GM21576 (cell line): ENCODE measurements at regions not wholly inside any gene's neighbourhood (a gene's known extent, or its start where the extent isn't known, plus 50 kb on each side); places are given as distances from the start of the nearest gene placed in this dataset.
"Not testable (repeated sequence)": the region's sequence is repeated elsewhere in the genome, so short reads cannot be mapped to it uniquely, and the experiment has no call there.

ENCODE experiments used
- ATAC-seq: cut with Tn5 transposase; IDR thresholded peaks from one replicate; pipeline ENCODE4 v1.9.1; 2021; ENCODE audit warnings: mild to moderate bottlenecking, moderate library complexity; ENCODE audit not compliant: unreplicated experiment

DNA sequence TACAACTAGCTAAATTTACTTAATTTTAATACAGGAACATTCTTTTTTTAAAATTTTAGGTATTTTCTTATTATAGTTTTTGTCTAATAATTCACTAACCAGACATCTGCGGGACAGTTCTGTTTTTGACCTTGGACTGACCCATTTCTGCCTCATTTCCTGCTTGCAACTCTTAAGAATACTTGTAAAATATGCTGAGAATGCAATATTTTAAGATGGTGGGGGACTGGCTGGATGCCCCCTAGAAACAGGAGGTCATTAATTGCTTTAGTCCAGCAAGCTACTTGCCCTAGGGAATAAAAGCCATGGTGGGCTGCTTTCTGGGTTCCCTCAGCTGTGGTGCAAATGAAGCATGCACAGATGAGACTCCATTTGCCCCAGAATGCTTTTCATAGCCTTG, 2348.4 kb downstream of the PCDH7 start:
- no peak for ATAC-seq

DNA sequence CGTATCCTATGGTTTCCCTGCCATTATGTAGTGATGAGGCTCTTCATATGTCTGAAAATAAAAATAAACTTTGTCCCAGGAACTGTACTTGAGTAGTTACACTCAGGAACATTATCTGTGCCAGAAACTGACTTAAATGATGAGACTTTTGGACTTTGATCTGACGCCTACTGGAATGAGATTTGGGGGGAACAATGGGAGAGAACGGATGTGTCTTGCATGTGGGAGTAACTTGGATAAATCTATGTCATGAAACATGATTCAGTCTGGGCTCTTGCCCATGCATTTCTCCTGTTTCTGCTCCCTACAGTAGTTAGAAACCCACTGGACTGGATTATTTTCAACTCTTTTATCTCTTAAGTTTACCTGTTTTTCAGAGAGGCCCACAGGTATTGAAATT, 2351.4 kb downstream of the PCDH7 start:
- no peak for ATAC-seq

DNA sequence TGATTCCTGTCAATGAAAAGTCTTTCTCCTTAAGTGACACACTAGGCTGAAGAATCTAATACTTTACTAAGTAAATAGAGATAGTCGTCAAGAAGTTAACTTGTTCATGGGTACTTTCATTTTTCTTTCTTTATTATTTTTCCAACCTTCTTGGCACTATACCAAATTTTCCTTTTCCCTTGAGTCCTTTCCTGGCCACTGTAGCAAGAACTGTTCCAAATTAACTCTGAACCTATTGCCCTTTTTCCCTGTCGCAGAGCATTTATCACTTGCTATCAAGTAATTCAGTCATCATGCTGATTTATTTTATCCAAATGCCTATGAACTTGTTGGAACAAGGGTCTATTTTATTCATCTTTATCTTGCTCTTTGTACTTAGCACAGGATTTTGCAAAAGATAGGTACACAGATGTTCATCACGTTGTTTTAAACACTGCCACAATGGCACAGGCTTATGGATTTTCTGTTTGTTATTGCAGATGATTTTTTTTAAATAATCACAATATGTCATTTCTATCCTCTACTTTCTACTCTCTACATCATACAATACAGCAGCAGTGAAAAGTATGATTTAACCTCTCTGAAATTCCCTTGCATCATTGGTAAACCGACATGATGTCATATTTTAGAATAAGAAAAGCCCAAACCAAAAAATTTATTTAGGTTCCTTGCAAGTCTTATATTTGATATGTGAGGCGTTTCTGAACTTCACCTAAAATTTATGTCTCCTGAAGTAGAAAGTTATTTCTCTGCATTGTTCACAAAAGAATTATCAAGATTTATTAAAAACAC, 2352.3 kb downstream of the PCDH7 start:
- ATAC-seq: no peak

DNA sequence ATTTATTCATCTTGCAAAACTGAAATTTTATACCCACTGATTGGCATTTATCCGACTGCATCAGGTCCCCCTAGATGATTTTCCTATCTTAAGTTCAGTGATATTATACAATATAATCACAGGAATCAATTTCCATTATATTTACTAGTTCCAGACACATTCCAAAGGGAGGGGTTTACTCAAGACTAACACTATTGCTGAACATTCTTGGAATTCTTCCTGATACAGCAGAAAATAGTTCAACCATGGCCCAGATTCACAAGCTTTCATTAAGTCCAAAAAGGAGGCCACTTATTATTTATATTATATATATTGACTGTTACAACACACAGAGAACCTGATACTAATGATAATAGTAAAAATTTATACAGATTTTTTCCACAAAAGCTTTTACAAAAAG, 2353.6 kb downstream of the PCDH7 start:
- no peak for ATAC-seq

DNA sequence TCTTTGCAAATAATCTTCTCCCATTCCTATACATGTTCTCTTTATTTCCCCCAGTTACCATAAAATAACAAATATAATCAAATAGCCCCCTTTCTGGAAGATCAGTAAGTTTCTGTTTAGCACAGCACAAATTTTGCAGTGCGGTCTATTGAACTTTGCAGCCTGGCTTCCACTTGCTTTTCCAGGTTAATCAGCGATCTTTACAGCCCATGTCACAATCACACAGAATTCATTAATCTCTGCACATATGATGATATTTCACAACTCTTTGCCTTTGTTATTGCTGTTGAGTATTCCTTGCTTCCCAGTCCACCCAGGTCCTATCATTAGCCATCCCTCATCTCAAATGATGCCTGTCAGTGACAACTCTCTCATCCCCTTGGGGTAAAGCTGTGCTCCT, 2358.0 kb downstream of the PCDH7 start:
- no peak for ATAC-seq

DNA sequence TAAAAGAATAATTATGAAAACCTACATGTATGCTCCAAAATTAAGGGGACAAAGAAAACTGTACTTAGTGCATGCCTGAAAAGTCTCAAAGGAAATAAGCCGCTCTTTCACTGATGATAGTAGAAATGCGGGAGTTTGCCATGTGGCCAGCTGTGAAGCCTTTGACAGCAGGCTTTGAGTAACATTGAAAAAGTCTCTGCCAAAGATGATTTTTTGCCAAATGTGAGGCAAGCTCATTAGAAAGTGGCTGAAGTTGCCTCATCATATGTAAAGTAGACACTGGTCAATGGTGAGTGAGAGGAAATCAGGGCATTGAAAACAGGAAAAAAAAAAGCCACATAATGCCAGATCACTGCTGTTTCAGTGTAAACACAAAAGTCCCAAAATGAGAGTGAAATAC, 2360.1 kb downstream of the PCDH7 start:
- no peak for ATAC-seq

DNA sequence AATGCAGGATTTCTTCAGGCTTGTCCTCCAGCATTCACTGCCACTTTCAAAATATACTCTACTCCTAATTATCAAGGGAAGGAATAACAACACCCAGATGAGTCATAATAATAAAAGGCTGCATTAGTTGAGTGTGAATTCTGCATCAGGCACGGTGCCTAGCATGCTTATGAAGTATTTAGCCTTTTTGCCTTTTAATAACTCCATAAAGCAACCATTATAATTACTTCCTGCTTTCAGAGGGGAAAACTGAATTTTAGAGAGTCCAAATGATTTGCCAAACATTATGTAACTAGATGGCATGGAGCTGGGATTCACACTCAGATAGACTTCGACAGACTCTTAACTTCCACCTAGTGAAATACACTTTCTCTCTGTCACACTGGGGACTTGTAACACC, 2365.5 kb downstream of the PCDH7 start:
- ATAC-seq: no peak

DNA sequence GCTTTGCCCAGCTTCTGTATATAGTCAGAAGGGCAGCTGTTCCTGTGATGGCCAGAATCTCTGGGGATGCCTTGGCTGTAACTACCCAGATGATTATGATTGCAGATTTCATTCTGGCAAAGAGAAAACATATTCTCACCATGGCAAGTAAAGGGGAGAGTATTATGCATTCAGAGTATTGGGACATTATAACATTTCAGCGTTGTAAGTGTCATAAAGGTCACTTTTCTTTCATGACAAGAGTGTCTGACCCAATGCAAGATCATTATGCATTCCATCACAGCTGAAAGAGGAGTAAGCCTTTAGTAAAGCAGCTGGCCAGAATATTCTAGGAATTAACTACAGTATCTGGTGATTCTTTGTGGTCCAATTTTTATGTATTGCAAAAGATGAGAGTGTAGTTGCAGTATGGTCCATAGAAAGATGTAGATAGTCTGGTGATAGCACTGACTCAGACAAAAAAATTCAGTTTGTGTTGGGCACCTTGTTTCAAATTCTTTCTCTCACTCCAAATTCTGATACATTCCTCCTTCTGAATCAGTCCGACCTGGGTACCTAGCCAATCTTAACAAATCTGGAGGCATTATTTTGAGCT, 2366.3 kb downstream of the PCDH7 start:
- ATAC-seq: no peak

DNA sequence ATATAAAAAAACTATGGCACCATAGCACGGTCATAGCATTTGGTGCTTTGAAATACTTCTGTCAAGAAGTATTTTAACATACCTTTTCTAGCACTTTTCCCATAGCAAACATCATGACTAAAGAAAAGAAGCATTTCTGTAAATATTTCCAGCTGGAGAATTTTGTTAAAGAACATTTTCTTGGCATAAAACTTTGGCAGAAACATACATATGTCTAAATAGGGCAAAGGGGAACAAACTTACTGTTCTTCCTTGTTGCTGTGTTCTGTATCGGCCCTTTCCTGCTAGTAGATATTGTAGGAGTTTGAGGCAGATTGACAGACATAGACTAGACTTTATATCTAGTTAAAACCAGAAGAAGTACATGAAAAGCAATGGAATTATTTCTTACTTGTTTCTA, 2368.5 kb downstream of the PCDH7 start:
- ATAC-seq: no peak

DNA sequence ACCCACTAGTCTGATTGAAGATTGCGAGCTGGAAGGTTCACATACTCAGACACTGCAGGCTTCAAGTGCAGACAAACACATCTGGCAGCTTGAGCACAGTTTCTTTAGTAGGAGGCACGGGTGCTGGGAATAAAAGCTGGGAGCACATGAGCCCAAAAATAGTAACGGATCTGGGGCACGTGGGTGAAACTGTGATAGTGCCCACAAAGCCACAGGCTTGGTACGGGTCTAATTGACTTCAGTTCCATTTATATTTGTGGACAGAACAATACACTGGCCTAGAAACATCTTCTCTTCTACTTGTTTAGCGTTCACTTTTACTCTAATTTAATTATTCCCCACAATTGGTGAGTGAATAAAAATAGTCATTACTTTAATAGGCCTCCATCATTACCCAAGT, 2370.7 kb downstream of the PCDH7 start:
- no peak for ATAC-seq

DNA sequence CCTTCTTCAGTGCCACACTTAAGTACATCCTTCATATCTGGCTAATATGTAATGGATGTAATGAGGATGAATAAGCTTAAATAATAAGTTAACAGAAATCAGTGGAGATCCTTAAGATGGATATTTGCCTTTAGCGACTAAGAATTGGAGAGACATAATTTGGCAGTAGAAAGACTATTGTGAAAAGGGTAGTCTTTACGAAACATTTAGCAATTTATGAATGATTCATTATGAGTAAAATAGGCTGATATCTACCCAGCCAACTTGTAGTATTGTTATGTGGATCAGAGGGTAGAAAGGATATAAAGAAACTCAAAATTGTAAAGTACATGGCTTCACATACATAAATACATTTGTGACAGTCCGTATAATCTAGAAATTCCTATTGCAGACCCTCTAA, 2371.8 kb downstream of the PCDH7 start:
- no peak for ATAC-seq

DNA sequence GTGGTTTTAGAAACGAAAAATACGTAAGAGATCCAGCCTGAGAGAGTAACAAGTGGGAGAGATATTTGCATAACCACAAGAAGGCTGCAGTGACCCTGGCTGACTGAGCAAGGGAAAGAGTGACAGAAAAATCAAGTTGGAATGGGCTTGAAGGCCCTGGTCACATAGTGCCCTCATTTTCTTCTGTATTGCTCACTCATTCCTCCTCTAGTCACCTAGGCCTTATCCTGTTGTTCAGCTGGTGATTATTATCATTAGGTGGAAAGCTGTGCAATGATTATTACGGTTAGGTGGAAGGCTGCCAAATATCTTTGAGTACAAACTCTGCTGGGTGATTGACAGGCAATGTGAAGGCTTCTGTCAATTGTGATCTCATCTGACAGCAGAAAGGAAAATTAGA, 2384.1 kb downstream of the PCDH7 start:
- ATAC-seq: no peak

DNA sequence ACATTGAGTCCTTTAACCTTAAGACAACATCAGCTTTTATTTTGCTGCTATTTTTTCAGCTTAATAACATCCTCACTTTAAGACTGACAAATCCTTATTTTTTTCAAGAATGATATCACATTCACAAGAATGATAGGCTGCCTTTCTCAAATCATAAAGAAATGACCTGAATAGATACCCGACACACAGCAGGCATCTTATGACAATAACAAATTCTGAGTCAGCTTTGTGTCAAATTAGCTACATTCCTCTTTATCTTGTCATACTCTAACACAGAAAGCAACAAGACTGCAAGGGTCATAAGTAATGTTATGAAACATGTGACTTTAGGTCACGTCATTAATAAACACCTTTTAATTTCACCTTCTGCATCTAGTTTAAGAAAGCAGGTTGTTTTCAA, 2387.6 kb downstream of the PCDH7 start:
- ATAC-seq: no peak

DNA sequence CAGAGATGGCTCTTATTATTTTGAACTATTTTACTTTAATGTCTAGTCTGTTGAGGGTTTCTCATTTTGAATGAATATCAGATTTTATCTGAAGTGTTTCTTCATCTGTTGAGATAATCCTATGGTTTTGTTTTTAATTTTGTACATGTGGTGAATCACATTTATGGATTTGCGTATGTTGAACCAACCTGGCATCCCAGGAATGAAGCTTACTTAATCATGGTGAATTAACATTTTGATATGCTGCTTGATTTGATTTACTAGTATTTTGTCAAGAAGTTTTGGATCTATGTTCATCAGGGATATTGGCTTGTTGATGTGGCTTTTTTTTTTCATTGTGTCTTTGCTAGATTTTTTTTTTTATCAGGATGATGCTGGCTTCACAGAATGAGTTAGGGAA, 2390.9 kb downstream of the PCDH7 start:
- ATAC-seq: no peak

DNA sequence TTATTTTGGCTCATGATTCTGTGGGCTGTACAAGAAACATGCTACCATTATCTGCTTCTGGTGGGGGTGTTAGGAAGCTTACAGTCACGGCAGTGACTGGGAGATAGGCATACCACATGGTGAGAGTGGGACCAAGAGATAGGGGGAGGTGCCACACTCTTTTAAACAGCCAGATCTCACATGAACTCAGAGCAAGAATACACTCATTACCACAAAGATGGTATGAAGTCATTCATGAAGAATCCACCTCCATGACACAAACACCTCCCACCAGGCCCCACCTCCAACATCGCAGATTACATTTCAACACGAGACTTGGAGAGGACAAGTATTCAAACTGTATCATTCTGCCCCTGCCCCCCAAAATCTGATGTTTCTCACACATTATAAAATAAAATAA, 2396.7 kb downstream of the PCDH7 start:
- no peak for ATAC-seq

DNA sequence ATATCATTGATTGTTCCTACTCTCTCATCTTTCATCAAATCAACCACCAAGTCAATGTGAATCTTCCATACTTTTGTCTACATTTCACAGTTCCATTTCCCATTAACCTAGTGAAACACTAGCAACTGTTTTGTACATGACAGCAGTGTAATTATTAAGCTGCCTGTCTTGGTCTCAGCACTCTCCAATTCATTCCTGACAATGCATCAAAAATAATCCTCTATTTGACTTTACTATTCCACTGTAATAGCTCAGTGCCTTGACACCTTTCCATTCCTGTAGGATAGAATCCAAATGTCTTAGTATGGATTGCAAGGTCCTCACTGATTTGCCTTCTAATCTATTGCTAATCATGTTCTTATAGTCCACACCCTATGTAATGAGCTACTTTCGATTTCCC, 2405.8 kb downstream of the PCDH7 start:
- no peak for ATAC-seq

DNA sequence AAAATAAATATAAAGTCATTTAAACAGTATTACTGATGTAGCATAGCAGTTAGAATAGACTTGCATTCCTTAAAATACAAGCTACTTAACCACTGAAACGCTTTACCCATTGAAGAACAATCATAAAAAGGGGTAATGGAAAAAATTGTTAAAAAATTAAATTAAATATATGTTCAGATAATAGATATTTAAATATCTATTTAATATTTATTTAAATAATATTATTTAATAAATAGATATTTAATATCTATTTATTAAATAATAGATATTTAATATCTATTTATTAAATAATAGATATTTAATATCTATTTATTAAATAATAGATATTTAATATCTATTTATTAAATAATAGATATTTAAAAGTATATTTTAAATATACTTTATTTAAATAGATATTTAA, 2410.5 kb downstream of the PCDH7 start:
- not testable (repeated sequence) for ATAC-seq

DNA sequence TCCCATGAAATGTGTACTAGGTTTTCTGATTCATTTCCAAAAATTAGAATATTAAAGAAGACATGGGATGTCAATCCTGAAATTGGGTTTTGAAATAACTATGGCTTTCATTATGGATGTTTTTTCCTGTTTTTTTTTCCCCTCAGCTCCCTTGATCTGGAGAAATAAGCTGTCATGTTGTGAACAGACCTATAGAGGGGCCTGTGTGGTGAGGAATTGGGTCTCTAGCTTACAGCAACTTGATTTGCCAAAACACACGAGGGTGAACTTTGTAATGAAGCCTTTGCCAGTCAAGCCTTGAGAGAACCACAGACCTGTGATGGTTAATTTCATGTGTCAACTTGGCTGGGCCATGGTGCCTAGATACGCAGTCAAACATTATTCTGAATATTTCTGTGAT, 2413.6 kb downstream of the PCDH7 start:
- ATAC-seq: no peak

DNA sequence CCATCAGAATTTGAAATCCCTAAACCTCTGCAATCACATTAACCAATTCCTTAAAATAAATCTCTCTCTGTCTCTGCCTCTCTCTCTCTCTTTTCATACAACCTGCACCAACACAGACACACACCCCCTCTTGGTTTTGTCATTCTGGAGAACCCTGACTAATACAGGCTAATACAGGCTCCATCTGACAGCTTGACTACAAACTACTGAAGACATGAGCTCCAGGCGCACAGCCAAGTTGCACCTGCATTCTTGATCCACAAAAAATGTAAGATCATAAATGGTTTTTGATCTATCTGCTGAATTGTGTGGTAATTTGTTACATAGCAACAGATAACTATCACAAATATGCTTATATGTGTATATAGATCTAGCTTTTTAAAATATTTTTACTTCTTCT, 2414.2 kb downstream of the PCDH7 start:
- ATAC-seq: no peak

DNA sequence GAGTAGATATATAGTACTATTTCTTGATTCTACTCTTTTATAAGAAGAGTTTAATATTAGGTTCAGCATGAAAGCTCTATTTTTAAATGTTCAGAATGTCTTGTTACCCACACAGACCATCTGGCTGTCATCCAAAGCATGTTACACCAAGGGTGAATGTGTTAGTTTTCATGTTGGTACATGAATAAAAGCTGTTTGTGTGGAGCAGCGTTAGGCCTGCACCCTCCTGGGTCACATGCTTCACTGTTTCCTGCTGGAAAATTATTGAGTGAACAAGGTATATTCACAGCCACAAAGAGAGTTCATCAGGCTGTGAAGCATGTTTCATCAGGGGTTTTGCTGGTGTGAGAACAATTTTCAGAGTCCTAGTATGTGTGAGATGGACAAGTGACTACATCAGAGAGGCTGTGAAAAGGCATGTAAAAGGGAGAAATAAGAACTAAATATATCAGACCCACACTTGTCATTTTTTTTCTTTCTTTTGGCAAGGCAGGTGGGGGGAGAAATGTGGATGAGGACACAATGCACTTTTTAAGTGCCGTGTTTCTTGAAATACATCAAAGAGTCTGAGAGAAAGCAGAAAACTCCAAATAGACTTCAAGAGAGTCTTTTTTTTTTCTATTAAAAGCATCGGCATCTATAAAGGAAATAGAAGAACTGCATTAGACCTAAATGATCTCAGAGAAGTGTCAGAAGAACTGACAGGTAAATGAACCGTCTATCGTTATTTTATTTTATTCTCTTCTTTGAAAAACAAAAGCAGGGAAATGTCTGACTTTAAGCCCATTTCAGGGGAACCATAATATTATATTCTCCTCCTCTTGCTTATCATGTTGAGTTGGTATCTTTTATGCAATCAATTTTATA, 2429.7 kb downstream of the PCDH7 start:
- ATAC-seq: no peak

DNA sequence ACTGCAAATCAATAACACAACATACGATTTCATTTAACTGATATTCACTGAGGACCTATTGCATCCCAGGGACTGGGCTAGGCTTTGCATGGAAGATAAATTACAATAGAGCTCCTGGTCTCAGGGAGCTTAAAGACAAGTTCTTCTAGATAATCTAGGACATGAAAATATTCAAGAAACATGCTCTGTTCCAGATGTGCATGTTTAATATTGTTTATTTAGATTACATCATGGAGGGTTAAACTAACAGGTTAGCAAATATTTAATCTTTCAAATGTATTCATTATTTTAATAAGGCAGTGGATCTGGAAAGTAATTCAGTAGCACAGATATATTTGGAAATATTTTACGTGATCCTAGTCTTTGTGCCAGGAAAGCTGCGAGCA, 2430.3 kb downstream of the PCDH7 start:
- ATAC-seq: no peak

DNA sequence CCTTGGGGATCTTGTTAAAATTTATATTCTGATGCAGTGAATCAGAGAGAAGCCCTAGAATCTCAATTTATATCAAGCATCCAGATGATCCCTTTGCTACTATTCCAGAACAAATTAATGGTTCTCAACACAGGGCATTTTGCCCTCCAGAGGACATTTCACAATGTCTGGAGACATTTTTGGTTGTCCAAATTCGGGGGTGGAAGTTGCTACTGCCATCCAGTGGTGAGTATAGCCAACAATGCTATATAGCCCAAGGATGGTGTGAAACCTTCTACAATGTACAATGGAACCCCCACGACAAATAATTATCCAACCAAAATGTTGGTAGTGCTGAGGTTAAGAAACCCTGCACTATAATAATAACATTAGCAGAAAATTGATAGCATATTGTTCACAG, 2440.0 kb downstream of the PCDH7 start:
- no peak for ATAC-seq
